ENCODE measurements at regions not wholly inside any gene's neighbourhood (a gene's known extent, or its start where the extent isn't known, plus 50 kb on each side); places are given as distances from the start of the nearest gene placed in this dataset.

GRCh38 chr4:129254126-129254525 is 158.2 kb downstream of the C4orf33 start:
- FAIRE-seq (no peak), ATAC-seq (no peak), DNase-seq (ENCODE audit: low read depth, low spot score) (no peak)
- no peaks in the 10 kb centered on the region for H3K9me3 ChIP-seq (replicated peaks; ENCODE audit: control insufficient read depth, insufficient read depth, low read length)
- ChIA-PET RAD21 (ENCODE audit: unreplicated experiment) (no interaction called here), CTCF (no interaction called here), SMC1A (ENCODE audit: uncharacterized antibody, unreplicated experiment) (no interaction called here), POLR2A (no interaction called here)
- BruUV-seq (replicated peaks): no TSS peak
- no peaks in the 10 kb centered on the region for H4K20me1 ChIP-seq (ENCODE audit: control insufficient read depth, insufficient read depth)
- H3K9ac ChIP-seq (ENCODE audit: control insufficient read depth, insufficient read depth, low read length): no peak overlapping the region
- intact Hi-C loops (cut with micrococcal nuclease; ENCODE audit: unreplicated experiment) (no loop called here), in situ Hi-C loops (cut with MboI) (no loop called here)
- H3K4me2 ChIP-seq (ENCODE audit: control insufficient read depth, insufficient read depth): no peak overlapping the region
- no peaks in the 10 kb centered on the region for H3K79me2 ChIP-seq (ENCODE audit: control insufficient read depth, insufficient read depth, low read length)
- TF ChIP-seq POU2F2 (IDR thresholded peaks at IDR 0.05; ENCODE audit: borderline replicate concordance, low read depth, low read length) (no peak), BRCA1 (IDR thresholded peaks at IDR 0.05; ENCODE audit: low read depth, low read length) (no peak), ZNF384 (IDR thresholded peaks at IDR 0.05; ENCODE audit: borderline replicate concordance, low read depth, low read length) (no peak), CEBPB (IDR thresholded peaks at IDR 0.05; ENCODE audit: borderline replicate concordance in 1 of 2, low read depth in 2 of 2, low read length in 2 of 2) (no peak), BACH1 (IDR thresholded peaks at IDR 0.05; ENCODE audit: borderline replicate concordance) (no peak), ZBTB33 (IDR thresholded peaks at IDR 0.05) (no peak)
- no peaks in the 10 kb centered on the region for H3K36me3 ChIP-seq (ENCODE audit: control insufficient read depth in 2 of 2, insufficient read depth in 2 of 2, low read length in 1 of 2)
- H3K4me3 ChIP-seq: no peak overlapping the region
- H3K4me1 ChIP-seq (ENCODE audit: control insufficient read depth, insufficient read depth, low read length): no peaks in the 10 kb centered on the region
- no peaks in the 10 kb centered on the region for H3K27me3 ChIP-seq (replicated peaks in 1 of 2; ENCODE audit: control insufficient read depth in 2 of 2, insufficient read depth in 2 of 2, low read length in 1 of 2)
- no peak overlapping the region for H3K27ac ChIP-seq (ENCODE audit: control insufficient read depth, insufficient read depth)
- no peak overlapping the region for H2AFZ ChIP-seq (ENCODE audit: control insufficient read depth, low read depth, low read length)

- ChIA-PET POLR2A (no interaction called here), SMC1A (ENCODE audit: uncharacterized antibody, unreplicated experiment) (no interaction called here), RAD21 (ENCODE audit: unreplicated experiment) (no interaction called here), CTCF (no interaction called here)
- H2AFZ ChIP-seq (ENCODE audit: control insufficient read depth, low read depth, low read length): no peak overlapping the region
- intact Hi-C loops (cut with micrococcal nuclease; ENCODE audit: unreplicated experiment) (no loop called here), in situ Hi-C loops (cut with MboI) (no loop called here)
- no peaks in the 10 kb centered on the region for H3K4me1 ChIP-seq (ENCODE audit: control insufficient read depth, insufficient read depth, low read length)
- no peaks in the 10 kb centered on the region for H3K27me3 ChIP-seq (replicated peaks in 1 of 2; ENCODE audit: control insufficient read depth in 2 of 2, insufficient read depth in 2 of 2, low read length in 1 of 2)
- ATAC-seq (no peak), DNase-seq (ENCODE audit: low read depth, low spot score) (no peak), FAIRE-seq (no peak)
- no peaks in the 10 kb centered on the region for H3K36me3 ChIP-seq (ENCODE audit: control insufficient read depth in 2 of 2, insufficient read depth in 2 of 2, low read length in 1 of 2)
- no peak overlapping the region for H3K27ac ChIP-seq (ENCODE audit: control insufficient read depth, insufficient read depth)
- no TSS peak for BruUV-seq (replicated peaks)
- no peak overlapping the region for H3K4me2 ChIP-seq (ENCODE audit: control insufficient read depth, insufficient read depth)
- H3K9ac ChIP-seq (ENCODE audit: control insufficient read depth, insufficient read depth, low read length): no peak overlapping the region
- no peaks in the 10 kb centered on the region for H3K79me2 ChIP-seq (ENCODE audit: control insufficient read depth, insufficient read depth, low read length)
- no peaks in the 10 kb centered on the region for H3K9me3 ChIP-seq (replicated peaks; ENCODE audit: control insufficient read depth, insufficient read depth, low read length)
- H4K20me1 ChIP-seq (ENCODE audit: control insufficient read depth, insufficient read depth): no peaks in the 10 kb centered on the region
- H3K4me3 ChIP-seq: no peak overlapping the region
- no peak for TF ChIP-seq HDAC2 (IDR thresholded peaks at IDR 0.05)
- no peak for TF ChIP-seq USF1 (IDR thresholded peaks at IDR 0.05; ENCODE audit: borderline replicate concordance, extremely low read length, insufficient read depth, low read depth, low read length)
- TF ChIP-seq WRNIP1 (IDR thresholded peaks at IDR 0.05; ENCODE audit: borderline replicate concordance, low read depth, low read length): no peak
- TF ChIP-seq MEF2A (IDR thresholded peaks at IDR 0.05; ENCODE audit: insufficient read depth, low read depth, low read length): no peak
- TF ChIP-seq CBFB (IDR thresholded peaks at IDR 0.05; ENCODE audit: low read depth): no peak
- TF ChIP-seq BMI1 (IDR thresholded peaks at IDR 0.05; ENCODE audit: borderline replicate concordance): no peak
- no peak for TF ChIP-seq NR2C1 (IDR thresholded peaks at IDR 0.05)
- no peak for TF ChIP-seq CHD1 (IDR thresholded peaks at IDR 0.05; ENCODE audit: low read depth, low read length)
- no peak for TF ChIP-seq IKZF1 (conservative IDR thresholded peaks at IDR 0.05)
- TF ChIP-seq CHD4 (IDR thresholded peaks at IDR 0.05): no peak
- TF ChIP-seq MXI1 (IDR thresholded peaks at IDR 0.05; ENCODE audit: low read depth, low read length): no peak
Observed at GRCh38 chr4:129254526-129254925, 158.6 kb downstream of the C4orf33 start.

Data from GM12878 (cell line).